ENCODE measurements at regions not wholly inside any gene's neighbourhood (a gene's known extent, or its start where the extent isn't known, plus 50 kb on each side); places are given as distances from the start of the nearest gene placed in this dataset.

- in situ Hi-C loops (cut with HindIII; ENCODE audit: low pct_unique_long_range_greater_than_20kb, low sequenced_read_pairs) = no loop called here
- no peak for DNase-seq (ENCODE audit: low read depth, low spot score)
These were observed 74.7 kb downstream of the PTCHD4 start for GRCh38 chr6:48036316-48036715.

GRCh38 chr6:48032151-48032550 lies 78.8 kb downstream of the PTCHD4 start:
- H3K9me3 ChIP-seq (ENCODE audit: control insufficient read depth, insufficient read depth, low read depth, low read length) = no peaks in the 10 kb centered on the region
- no peak for TF ChIP-seq POLR2AphosphoS5 (IDR thresholded peaks at IDR 0.05; ENCODE audit: low read depth, low read length)
- no peak for TF ChIP-seq TCF7L2 (IDR thresholded peaks at IDR 0.05; ENCODE audit: low read depth, low read length)
- no peak for TF ChIP-seq REST (IDR thresholded peaks at IDR 0.05; ENCODE audit: insufficient read depth in 1 of 2, low read depth in 2 of 2, low read length in 1 of 2)
- no peak for TF ChIP-seq SIN3A (IDR thresholded peaks at IDR 0.05; ENCODE audit: borderline replicate concordance, insufficient read depth, low read depth, low read length)
- no peak for TF ChIP-seq CTCF (IDR thresholded peaks at IDR 0.05)
- CTCF ChIA-PET = no interaction called here
- in situ Hi-C loops (cut with HindIII; ENCODE audit: low pct_unique_long_range_greater_than_20kb, low sequenced_read_pairs) (no loop called here), intact Hi-C loops (cut with micrococcal nuclease; ENCODE audit: unreplicated experiment) (no loop called here)
- BruUV-seq (replicated peaks) = no TSS peak
- no peak for DNase-seq (ENCODE audit: low read depth, low spot score)
- H3K27me3 ChIP-seq (ENCODE audit: control insufficient read depth, insufficient read depth, low read length) = no peaks in the 10 kb centered on the region
- POLR2A ChIA-PET = interaction anchor here (0.6 kb wide), 1 partner anchor 165 kb away, joined by 3 read pairs; no protein-coding TSS in a partner anchor
- no peak overlapping the region for H3K27ac ChIP-seq (ENCODE audit: low read length)
- no peak overlapping the region for H3K4me3 ChIP-seq (ENCODE audit: low read depth in 2 of 2, low read length in 2 of 2)
- no peak for ATAC-seq
- H3K36me3 ChIP-seq (ENCODE audit: control insufficient read depth, insufficient read depth, low read length) = no peaks in the 10 kb centered on the region
- H3K4me1 ChIP-seq (ENCODE audit: control insufficient read depth, insufficient read depth, low read length) = no peaks in the 10 kb centered on the region

More at GRCh38 chr6:48036316-48036715, 74.7 kb downstream of the PTCHD4 start:
- no peaks in the 10 kb centered on the region for H3K36me3 ChIP-seq (ENCODE audit: control insufficient read depth, insufficient read depth, low read length)
- TF ChIP-seq TCF7L2 (IDR thresholded peaks at IDR 0.05; ENCODE audit: low read depth, low read length) = no peak
- TF ChIP-seq SIN3A (IDR thresholded peaks at IDR 0.05; ENCODE audit: borderline replicate concordance, insufficient read depth, low read depth, low read length) = no peak
- H3K4me3 ChIP-seq (ENCODE audit: low read depth in 2 of 2, low read length in 2 of 2) = no peak overlapping the region
- no peak overlapping the region for H3K27ac ChIP-seq (ENCODE audit: low read length)
- CTCF ChIA-PET = no interaction called here
- ATAC-seq = no peak
- no peaks in the 10 kb centered on the region for H3K4me1 ChIP-seq (ENCODE audit: control insufficient read depth, insufficient read depth, low read length)
- no TSS peak for BruUV-seq (replicated peaks)
- POLR2A ChIA-PET = no interaction called here
- intact Hi-C loops (cut with micrococcal nuclease; ENCODE audit: unreplicated experiment) = no loop called here
- H3K27me3 ChIP-seq (ENCODE audit: control insufficient read depth, insufficient read depth, low read length) = no peaks in the 10 kb centered on the region
- no peaks in the 10 kb centered on the region for H3K9me3 ChIP-seq (ENCODE audit: control insufficient read depth, insufficient read depth, low read depth, low read length)

GRCh38 chr6:48031711-48032110 lies 79.3 kb downstream of the PTCHD4 start:
- H3K36me3 ChIP-seq (ENCODE audit: control insufficient read depth, insufficient read depth, low read length) = no peaks in the 10 kb centered on the region
- CTCF ChIA-PET = no interaction called here
- no peak for ATAC-seq

More at GRCh38 chr6:48031711-48032110, 79.3 kb downstream of the PTCHD4 start:
- TF ChIP-seq SIN3A (IDR thresholded peaks at IDR 0.05; ENCODE audit: borderline replicate concordance, insufficient read depth, low read depth, low read length) (no peak), TCF7L2 (IDR thresholded peaks at IDR 0.05; ENCODE audit: low read depth, low read length) (no peak), REST (IDR thresholded peaks at IDR 0.05; ENCODE audit: insufficient read depth in 1 of 2, low read depth in 2 of 2, low read length in 1 of 2) (no peak), CTCF (IDR thresholded peaks at IDR 0.05) (no peak), POLR2AphosphoS5 (IDR thresholded peaks at IDR 0.05; ENCODE audit: low read depth, low read length) (no peak)
- no TSS peak for BruUV-seq (replicated peaks)
- Histone ChIP-seq H3K9me3 (ENCODE audit: control insufficient read depth, insufficient read depth, low read depth, low read length) (no peaks in the 10 kb centered on the region), H3K4me3 (ENCODE audit: low read depth in 2 of 2, low read length in 2 of 2) (no peak overlapping the region), H3K27me3 (ENCODE audit: control insufficient read depth, insufficient read depth, low read length) (no peaks in the 10 kb centered on the region), H3K4me1 (ENCODE audit: control insufficient read depth, insufficient read depth, low read length) (no peaks in the 10 kb centered on the region), H3K27ac (ENCODE audit: low read length) (no peak overlapping the region)
- POLR2A ChIA-PET = no interaction called here
- DNase-seq (ENCODE audit: low read depth, low spot score) = no peak
- intact Hi-C loops (cut with micrococcal nuclease; ENCODE audit: unreplicated experiment) = no loop called here
- in situ Hi-C loops (cut with HindIII; ENCODE audit: low pct_unique_long_range_greater_than_20kb, low sequenced_read_pairs) = no loop called here
